Endodermal cell (in vitro differentiated cells): ENCODE measurements at regions not wholly inside any gene's neighbourhood (a gene's known extent, or its start where the extent isn't known, plus 50 kb on each side); places are given as distances from the start of the nearest gene placed in this dataset.
A peak's percentile ranks its signal among the peaks of the same experiment; 100 is the strongest.

Source experiments
- DNase-seq: peaks from one replicate; pipeline ENCODE4 v3.0.0-alpha.2; 2017
- H3K27ac ChIP-seq: 2 replicates; pipeline ENCODE4 v1.5.1; 2013; ENCODE audit warnings: mild to moderate bottlenecking, low read depth, low read length, moderate library complexity
- H3K27me3 ChIP-seq: 2 replicates; pipeline ENCODE4 v1.6.1; 2013; ENCODE audit warnings: mild to moderate bottlenecking, low read length, moderate library complexity; ENCODE audit not compliant: insufficient read depth, control insufficient read depth, poor library complexity, severe bottlenecking
- H3K36me3 ChIP-seq: 2 replicates; pipeline ENCODE4 v1.7.0; 2013; ENCODE audit warnings: mild to moderate bottlenecking, low read length, moderate library complexity; ENCODE audit not compliant: control insufficient read depth, insufficient read depth
- H3K4me1 ChIP-seq: one replicate; pipeline ENCODE4 v1.7.0; 2013; ENCODE audit warnings: low read length; ENCODE audit not compliant: control insufficient read depth, insufficient read depth
- H3K4me3 ChIP-seq: 2 replicates; pipeline ENCODE4 v1.5.1; 2013; ENCODE audit warnings: mild to moderate bottlenecking, low read length, moderate library complexity
- H3K9ac ChIP-seq: 2 replicates; pipeline ENCODE4 v1.6.1; 2013; ENCODE audit warnings: mild to moderate bottlenecking, low read length, moderate library complexity; ENCODE audit not compliant: poor library complexity, severe bottlenecking; ENCODE audit errors: extremely low read depth
- H3K9me3 ChIP-seq: 2 replicates; pipeline ENCODE4 v1.6.1; 2013; ENCODE audit warnings: mild to moderate bottlenecking, low read length, moderate library complexity; ENCODE audit not compliant: control insufficient read depth
- H3K27ac Mint-ChIP-seq: 2 replicates; pipeline ENCODE4 v1.8.0; 2020; ENCODE audit warnings: mixed read lengths
- H3K27me3 Mint-ChIP-seq: 2 replicates; pipeline ENCODE4 v1.8.0; 2021; ENCODE audit warnings: mild to moderate bottlenecking, mixed read lengths; ENCODE audit not compliant: insufficient read depth
- H3K36me3 Mint-ChIP-seq: 2 replicates; pipeline ENCODE4 v1.8.0; 2020; ENCODE audit warnings: low read depth, mixed read lengths
- H3K4me1 Mint-ChIP-seq: 2 replicates; pipeline ENCODE4 v1.8.0; 2020; ENCODE audit warnings: mixed read lengths
- H3K4me3 Mint-ChIP-seq: 2 replicates; pipeline ENCODE4 v1.8.0; 2020; ENCODE audit warnings: mild to moderate bottlenecking, moderate library complexity, mixed read lengths
- H3K9me3 Mint-ChIP-seq: 2 replicates; pipeline ENCODE4 v1.8.0; 2020; ENCODE audit warnings: mild to moderate bottlenecking, mixed read lengths
- WGBS, 2 experiments: methylation state at CpG; one replicate each; pipeline versions ENCODE4 v1.1.5 to v1.1.7; 2013; ENCODE audit warnings: missing lambda C conversion rate in 2 of 2, mixed read lengths in 1 of 2; ENCODE audit not compliant: insufficient coverage in 1 of 2, insufficient read length in 1 of 2; 5-methylcytosine and 5-hydroxymethylcytosine counted together
- TF ChIP-seq, protein P1 (sequence below): fragments of 200-600 bp; sonication (generic); conservative IDR thresholded peaks from 2 replicates; pipeline ENCODE4 v1.5.0; 2021; ENCODE audit warnings: antibody characterized with exemption, mild to moderate bottlenecking

GRCh38 chr17:79252886-79253285 lies 178.3 kb downstream of the ENGASE start:
- Histone ChIP-seq H3K27ac (no peak overlapping the region), H3K9me3 (no peaks in the 10 kb centered on the region), H3K27me3 (no peaks in the 10 kb centered on the region), H3K4me3 (no peak overlapping the region), H3K4me1 (no peaks in the 10 kb centered on the region), H3K9ac (no peak overlapping the region), H3K36me3 (no peaks in the 10 kb centered on the region)
- WGBS, 2 experiments: 88% methylated on average over 12 of the region's 12 CpGs; no CpG with 5 or more reads in 1 of the 2 experiments
- TF ChIP-seq, protein P1, sequence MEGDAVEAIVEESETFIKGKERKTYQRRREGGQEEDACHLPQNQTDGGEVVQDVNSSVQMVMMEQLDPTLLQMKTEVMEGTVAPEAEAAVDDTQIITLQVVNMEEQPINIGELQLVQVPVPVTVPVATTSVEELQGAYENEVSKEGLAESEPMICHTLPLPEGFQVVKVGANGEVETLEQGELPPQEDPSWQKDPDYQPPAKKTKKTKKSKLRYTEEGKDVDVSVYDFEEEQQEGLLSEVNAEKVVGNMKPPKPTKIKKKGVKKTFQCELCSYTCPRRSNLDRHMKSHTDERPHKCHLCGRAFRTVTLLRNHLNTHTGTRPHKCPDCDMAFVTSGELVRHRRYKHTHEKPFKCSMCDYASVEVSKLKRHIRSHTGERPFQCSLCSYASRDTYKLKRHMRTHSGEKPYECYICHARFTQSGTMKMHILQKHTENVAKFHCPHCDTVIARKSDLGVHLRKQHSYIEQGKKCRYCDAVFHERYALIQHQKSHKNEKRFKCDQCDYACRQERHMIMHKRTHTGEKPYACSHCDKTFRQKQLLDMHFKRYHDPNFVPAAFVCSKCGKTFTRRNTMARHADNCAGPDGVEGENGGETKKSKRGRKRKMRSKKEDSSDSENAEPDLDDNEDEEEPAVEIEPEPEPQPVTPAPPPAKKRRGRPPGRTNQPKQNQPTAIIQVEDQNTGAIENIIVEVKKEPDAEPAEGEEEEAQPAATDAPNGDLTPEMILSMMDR: no peak
- no peaks in the 10 kb centered on the region for H3K27me3 Mint-ChIP-seq
- no peaks in the 10 kb centered on the region for H3K4me1 Mint-ChIP-seq
- no peak for DNase-seq
- peak overlapping the region; percentile 52 for H3K27ac Mint-ChIP-seq
- no peaks in the 10 kb centered on the region for H3K9me3 Mint-ChIP-seq
- no peak overlapping the region for H3K4me3 Mint-ChIP-seq
- no peaks in the 10 kb centered on the region for H3K36me3 Mint-ChIP-seq

DNA sequence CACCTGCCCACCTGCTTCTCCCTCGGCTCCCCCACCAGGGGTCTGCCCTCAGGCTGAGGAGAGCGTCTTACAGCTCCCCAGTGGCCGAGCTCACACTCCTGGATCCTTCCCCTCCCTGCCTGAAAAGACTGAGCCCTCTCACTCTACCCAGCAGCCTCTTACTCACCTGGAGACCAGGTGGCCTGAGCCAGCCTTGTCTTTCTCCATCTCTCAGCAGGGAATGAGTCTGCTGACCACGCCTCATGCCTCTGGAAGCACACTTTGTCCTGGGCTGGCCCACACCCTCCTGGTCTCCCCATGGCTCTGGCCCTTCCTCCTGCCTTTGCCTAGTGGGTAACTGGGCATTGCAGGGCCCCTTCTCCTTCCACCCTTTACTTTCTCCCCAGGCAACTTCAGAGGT lies 177.2 kb downstream of the ENGASE start:
- no peaks in the 10 kb centered on the region for H3K4me1 Mint-ChIP-seq
- no peaks in the 10 kb centered on the region for H3K9me3 ChIP-seq
- no peak for DNase-seq
- H3K36me3 ChIP-seq: no peaks in the 10 kb centered on the region
- no peak overlapping the region for H3K9ac ChIP-seq
- H3K36me3 Mint-ChIP-seq: no peaks in the 10 kb centered on the region
- 83 to 85% methylated on average over 2 to 4 of the region's 4 CpGs for WGBS, 2 experiments
- H3K9me3 Mint-ChIP-seq: no peaks in the 10 kb centered on the region
- H3K27ac Mint-ChIP-seq: no peak overlapping the region
- H3K4me1 ChIP-seq: no peaks in the 10 kb centered on the region
- H3K27me3 ChIP-seq: no peaks in the 10 kb centered on the region
- H3K4me3 Mint-ChIP-seq: no peak overlapping the region
- H3K4me3 ChIP-seq: no peak overlapping the region
- TF ChIP-seq, protein P1: no peak
- H3K27ac ChIP-seq: no peak overlapping the region
- no peaks in the 10 kb centered on the region for H3K27me3 Mint-ChIP-seq

GRCh38 chr17:79249929-79250521 lies 175.4 kb downstream of the ENGASE start:
- no peaks in the 10 kb centered on the region for H3K4me1 Mint-ChIP-seq
- H3K4me3 Mint-ChIP-seq: no peak overlapping the region
- TF ChIP-seq, protein P1: no peak
- H3K36me3 Mint-ChIP-seq: no peaks in the 10 kb centered on the region
- WGBS, 2 experiments: 82 to 88% methylated on average over 19 to 22 of the region's 22 CpGs
- H3K27ac Mint-ChIP-seq: no peak overlapping the region
- Histone ChIP-seq H3K4me3 (no peak overlapping the region), H3K4me1 (no peaks in the 10 kb centered on the region), H3K27ac (no peak overlapping the region), H3K9ac (no peak overlapping the region), H3K36me3 (no peaks in the 10 kb centered on the region), H3K27me3 (no peaks in the 10 kb centered on the region), H3K9me3 (no peaks in the 10 kb centered on the region)
- H3K9me3 Mint-ChIP-seq: no peaks in the 10 kb centered on the region
- H3K27me3 Mint-ChIP-seq: no peaks in the 10 kb centered on the region
- DNase-seq: no peak
